Cardiac fibroblast (primary cell): ENCODE measurements at regions not wholly inside any gene's neighbourhood (a gene's known extent, or its start where the extent isn't known, plus 50 kb on each side); places are given as distances from the start of the nearest gene placed in this dataset.

ENCODE experiments used
- DNase-seq, 2 donors: peaks; one replicate each; pipeline versions ENCODE4 v3.0.0 to v3.0.0-alpha.2; 2010; ENCODE audit warnings: low read depth in 2 of 2
- H3K4me3 ChIP-seq, 2 donors: replicated peaks in 1 of 2; 1 replicate in 1 of 2; 2 replicates in 1 of 2; pipeline ENCODE4 v1.5.1; 2011; ENCODE audit warnings: low read depth in 2 of 2, low read length in 2 of 2, mild to moderate bottlenecking in 2 of 2, moderate library complexity in 1 of 2
- TF ChIP-seq, protein P1 (sequence below): IDR thresholded peaks from one replicate; pipeline ENCODE4 v1.5.1; 2011; ENCODE audit warnings: low read depth, mild to moderate bottlenecking, low read length, inconsistent platforms

DNA sequence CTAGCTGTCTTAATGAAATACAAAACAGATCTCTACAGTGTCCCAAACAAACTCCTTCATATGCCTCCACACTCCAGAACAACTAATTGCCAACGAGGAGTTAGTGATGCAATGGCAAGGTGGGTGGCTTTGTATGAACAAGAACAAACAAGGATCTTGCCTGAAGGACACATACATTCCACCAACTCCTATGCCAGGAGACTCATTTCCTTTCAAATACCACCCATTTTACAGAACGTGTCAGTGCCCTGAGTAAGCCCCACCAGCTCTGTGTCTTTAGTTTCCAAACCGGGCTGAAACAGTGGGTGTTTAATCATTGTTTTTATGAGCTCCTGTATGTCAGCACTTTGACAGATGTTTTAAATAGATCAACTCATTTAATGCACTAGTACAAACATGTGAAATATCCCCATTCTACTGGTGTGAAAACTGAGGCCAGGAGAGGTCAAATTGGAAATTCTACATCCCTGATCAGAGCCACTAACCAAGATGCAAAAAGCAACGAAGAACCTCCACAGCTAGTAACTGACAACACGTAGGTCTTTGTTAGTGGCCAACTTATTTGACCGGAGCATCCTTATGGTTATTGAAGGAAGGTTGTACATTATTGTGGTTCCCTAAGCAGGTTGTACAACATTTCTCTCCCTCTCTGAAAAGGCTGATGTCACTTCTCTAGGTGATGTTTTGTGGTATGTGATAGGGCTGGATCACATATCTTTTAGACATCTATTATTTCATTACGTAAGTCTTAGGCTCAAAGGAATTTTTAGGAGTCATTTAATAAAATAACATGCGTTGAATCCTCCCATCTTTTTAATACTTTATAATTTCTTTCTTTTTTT lies 534.9 kb upstream of the TNP1 start:
- TF ChIP-seq, protein P1, sequence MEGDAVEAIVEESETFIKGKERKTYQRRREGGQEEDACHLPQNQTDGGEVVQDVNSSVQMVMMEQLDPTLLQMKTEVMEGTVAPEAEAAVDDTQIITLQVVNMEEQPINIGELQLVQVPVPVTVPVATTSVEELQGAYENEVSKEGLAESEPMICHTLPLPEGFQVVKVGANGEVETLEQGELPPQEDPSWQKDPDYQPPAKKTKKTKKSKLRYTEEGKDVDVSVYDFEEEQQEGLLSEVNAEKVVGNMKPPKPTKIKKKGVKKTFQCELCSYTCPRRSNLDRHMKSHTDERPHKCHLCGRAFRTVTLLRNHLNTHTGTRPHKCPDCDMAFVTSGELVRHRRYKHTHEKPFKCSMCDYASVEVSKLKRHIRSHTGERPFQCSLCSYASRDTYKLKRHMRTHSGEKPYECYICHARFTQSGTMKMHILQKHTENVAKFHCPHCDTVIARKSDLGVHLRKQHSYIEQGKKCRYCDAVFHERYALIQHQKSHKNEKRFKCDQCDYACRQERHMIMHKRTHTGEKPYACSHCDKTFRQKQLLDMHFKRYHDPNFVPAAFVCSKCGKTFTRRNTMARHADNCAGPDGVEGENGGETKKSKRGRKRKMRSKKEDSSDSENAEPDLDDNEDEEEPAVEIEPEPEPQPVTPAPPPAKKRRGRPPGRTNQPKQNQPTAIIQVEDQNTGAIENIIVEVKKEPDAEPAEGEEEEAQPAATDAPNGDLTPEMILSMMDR: no peak
- H3K4me3 ChIP-seq: no peak overlapping the region
- peak in 1 of 2 donors; percentile 46 for DNase-seq

DNA sequence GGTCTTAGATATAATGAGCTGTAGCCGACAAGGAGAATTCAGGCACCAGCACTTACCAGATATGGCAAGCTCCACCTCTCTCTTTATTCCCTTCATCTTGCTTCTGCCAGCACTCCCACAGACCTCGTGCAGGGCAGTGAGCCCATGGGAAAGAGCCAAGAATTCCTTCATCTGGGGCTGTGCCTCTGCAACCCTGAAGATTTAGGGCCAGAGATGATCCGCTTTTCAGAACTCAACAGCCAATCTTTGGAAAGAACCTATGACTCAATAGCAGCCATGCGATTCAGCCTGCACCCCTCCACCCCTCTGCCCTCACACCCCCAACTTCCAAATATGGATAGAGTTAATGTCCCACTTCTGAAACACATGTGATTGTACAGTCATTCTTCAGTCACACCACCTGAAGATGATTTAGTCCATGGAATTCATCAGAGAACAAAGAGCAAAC lies 533.7 kb upstream of the TNP1 start:
- TF ChIP-seq, protein P1: no peak
- DNase-seq: peak; percentile 61 to 87
- H3K4me3 ChIP-seq: no peak overlapping the region

DNA sequence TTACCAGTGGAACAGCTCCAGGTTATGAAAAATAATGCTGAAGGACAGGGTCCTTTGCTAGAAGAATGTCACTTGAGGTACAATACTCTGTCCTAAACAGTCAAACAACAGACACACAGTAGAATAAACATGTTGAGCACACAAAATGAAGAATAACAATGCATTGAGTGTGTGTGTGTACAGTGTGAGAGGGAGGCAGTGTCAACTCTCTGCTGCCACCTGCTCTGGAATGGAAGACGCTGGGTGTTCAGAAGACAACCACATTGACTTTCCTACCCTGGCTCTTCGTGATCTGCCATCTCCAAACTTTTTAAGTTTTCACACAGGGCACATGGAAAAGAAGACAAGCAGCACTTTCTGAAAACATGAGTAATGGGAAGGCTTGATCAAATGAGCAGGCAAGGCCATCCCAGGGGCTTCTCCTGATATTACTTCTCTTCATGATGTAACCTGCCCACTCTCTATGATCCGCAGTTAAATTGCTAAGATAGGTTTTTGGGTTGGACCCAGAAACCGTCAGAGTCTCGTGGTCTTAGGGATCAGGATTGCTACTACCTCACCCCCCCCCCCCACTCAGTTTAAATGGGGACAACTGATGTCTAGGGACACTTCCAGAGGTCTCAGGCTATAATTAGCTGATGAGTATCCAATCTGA lies 533.2 kb upstream of the TNP1 start:
- no peak for DNase-seq
- H3K4me3 ChIP-seq: no peak overlapping the region
- TF ChIP-seq, protein P1: no peak

DNA sequence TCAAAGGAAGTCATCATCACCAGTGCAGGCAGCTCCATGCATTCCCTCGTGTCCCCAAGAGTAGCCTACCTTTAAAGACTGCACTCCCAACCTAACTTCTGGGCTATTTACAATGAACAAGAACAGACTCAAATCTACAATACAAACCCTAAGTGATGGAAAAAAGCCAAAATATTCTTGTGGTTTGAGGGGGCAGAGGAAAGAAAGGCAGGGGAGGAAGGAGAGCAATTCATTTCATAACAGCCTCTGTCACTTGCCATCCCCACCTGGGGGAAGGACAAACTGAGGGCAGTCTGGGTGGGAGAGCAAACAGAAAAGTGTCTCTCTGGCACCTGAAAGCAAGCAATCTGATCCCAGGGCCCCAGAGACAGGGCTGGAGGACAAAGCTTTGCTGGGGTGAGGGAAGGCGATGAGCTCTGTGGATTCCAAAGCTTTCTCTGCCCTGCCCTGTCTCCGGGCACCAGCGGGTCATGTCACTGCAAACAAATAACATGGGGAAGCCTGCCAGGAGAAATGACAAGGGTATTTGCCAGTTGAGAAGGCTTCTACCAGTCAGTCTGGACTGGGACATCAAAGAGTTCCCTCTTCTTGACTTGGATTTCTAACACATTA lies 528.0 kb upstream of the TNP1 start:
- H3K4me3 ChIP-seq: no peak overlapping the region
- TF ChIP-seq, protein P1: no peak
- DNase-seq: peak in 1 of 2 donors; percentile 18

DNA sequence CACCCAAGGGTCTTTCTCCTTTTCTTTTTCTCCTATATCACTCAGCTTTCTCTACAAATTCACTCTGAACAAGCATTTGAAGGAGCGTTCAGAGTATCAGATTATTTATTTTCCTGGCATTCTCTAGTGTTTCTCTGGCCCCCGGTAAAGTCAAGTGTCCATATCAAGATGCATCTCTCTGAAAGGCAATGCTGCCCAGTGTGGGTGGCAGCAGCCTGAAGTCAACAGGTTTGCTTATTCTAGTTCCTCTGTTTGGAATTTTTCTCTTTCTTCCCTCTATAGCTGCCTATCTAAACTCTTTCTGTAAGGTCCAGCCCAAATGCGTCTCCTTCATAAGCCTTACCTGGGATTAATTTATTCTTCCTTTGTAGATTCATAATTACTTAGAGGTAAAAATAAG lies 526.2 kb upstream of the TNP1 start:
- no peak overlapping the region for H3K4me3 ChIP-seq
- DNase-seq: no peak
- TF ChIP-seq, protein P1: no peak

DNA sequence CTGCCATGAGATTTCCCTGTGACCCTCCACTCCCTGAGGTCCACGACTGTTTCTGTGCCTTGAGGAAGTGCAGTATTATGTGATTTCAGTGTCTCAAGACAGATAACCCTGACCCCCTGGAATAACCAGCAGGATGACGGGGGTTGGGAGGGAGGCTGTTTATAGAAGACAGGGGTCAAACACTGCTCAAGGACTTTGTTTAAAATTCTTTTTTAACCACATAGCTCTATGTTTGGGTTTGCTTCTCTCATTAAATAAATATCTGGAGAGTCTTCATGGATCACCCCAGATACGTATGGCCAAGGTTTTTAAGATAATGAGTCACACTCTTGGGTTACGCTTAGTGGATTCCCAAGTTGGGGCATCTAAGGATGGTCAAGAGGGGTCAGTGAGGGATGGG lies 523.8 kb upstream of the TNP1 start:
- TF ChIP-seq, protein P1: no peak
- no peak for DNase-seq
- H3K4me3 ChIP-seq: no peak overlapping the region
